Mesenchymal stem cell (in vitro differentiated cells and primary cell): ENCODE measurements at regions not wholly inside any gene's neighbourhood (a gene's known extent, or its start where the extent isn't known, plus 50 kb on each side); places are given as distances from the start of the nearest gene placed in this dataset.

Experiments
- DNase-seq: peaks from one replicate; pipeline ENCODE4 v3.0.0-alpha.2; 2013
- H2AFZ ChIP-seq: one replicate; pipeline ENCODE4 v1.6.1; 2013; ENCODE audit warnings: low read depth, mild to moderate bottlenecking, control low read depth, inconsistent platforms, low read length, moderate library complexity
- H2AK5ac ChIP-seq: 2 replicates; pipeline ENCODE4 v1.6.1; 2013; ENCODE audit warnings: low read length, moderate library complexity, mild to moderate bottlenecking, inconsistent platforms; ENCODE audit not compliant: severe bottlenecking
- H2BK120ac ChIP-seq: one replicate; pipeline ENCODE4 v1.6.1; 2013; ENCODE audit warnings: low read depth, mild to moderate bottlenecking, inconsistent platforms, low read length, moderate library complexity
- H2BK12ac ChIP-seq, 2 experiments: one replicate each; pipeline ENCODE4 v1.6.1; 2013; ENCODE audit warnings: inconsistent platforms in 2 of 2, low read length in 2 of 2, mild to moderate bottlenecking in 2 of 2, moderate library complexity in 2 of 2, control low read depth in 1 of 2
- H2BK15ac ChIP-seq: one replicate; pipeline ENCODE4 v1.6.1; 2013; ENCODE audit warnings: mild to moderate bottlenecking, low read depth, inconsistent platforms; ENCODE audit not compliant: poor library complexity, severe bottlenecking
- H2BK5ac ChIP-seq: 2 replicates; pipeline ENCODE4 v1.6.1; 2013; ENCODE audit warnings: low read depth, mild to moderate bottlenecking, low read length, control low read depth, inconsistent platforms; ENCODE audit not compliant: poor library complexity, severe bottlenecking
- H3K14ac ChIP-seq, 2 experiments: one replicate each; pipeline ENCODE4 v1.6.1; 2013; ENCODE audit warnings: inconsistent platforms in 2 of 2, low read length in 2 of 2, control low read depth in 1 of 2, mild to moderate bottlenecking in 1 of 2, moderate library complexity in 1 of 2
- H3K18ac ChIP-seq, 2 experiments: one replicate each; pipeline ENCODE4 v1.6.1; 2013; ENCODE audit warnings: inconsistent platforms in 2 of 2, low read length in 2 of 2, control low read depth in 1 of 2, low read depth in 1 of 2, mild to moderate bottlenecking in 1 of 2
- H3K23ac ChIP-seq, 2 experiments: one replicate each; pipeline ENCODE4 v1.6.1; 2013; ENCODE audit warnings: inconsistent platforms in 2 of 2, low read length in 2 of 2, mild to moderate bottlenecking in 2 of 2, moderate library complexity in 2 of 2, control low read depth in 1 of 2
- H3K27ac ChIP-seq: 2 replicates; pipeline ENCODE4 v1.5.1; 2013; ENCODE audit warnings: mild to moderate bottlenecking, moderate library complexity, low read length, control low read depth, inconsistent platforms; ENCODE audit not compliant: poor library complexity, severe bottlenecking
- H3K27me3 ChIP-seq, 2 experiments: 2 replicates each; pipeline versions ENCODE4 v1.6.1 to v1.7.0; 2013; ENCODE audit warnings: low read length in 2 of 2, mild to moderate bottlenecking in 2 of 2, moderate library complexity in 2 of 2, control low read depth in 1 of 2, inconsistent platforms in 1 of 2; ENCODE audit not compliant: control insufficient read depth in 1 of 2, insufficient read depth in 1 of 2
- H3K36me3 ChIP-seq, 2 experiments: 2 replicates each; pipeline versions ENCODE4 v1.6.1 to v1.7.0; 2013; ENCODE audit warnings: low read length in 2 of 2, control low read depth in 1 of 2, inconsistent platforms in 1 of 2, low read depth in 1 of 2, mild to moderate bottlenecking in 1 of 2; ENCODE audit not compliant: insufficient read depth in 2 of 2, control insufficient read depth in 1 of 2
- H3K4ac ChIP-seq, 2 experiments: one replicate each; pipeline ENCODE4 v1.6.1; 2013; ENCODE audit warnings: inconsistent platforms in 2 of 2, low read length in 2 of 2, mild to moderate bottlenecking in 2 of 2, moderate library complexity in 2 of 2, control low read depth in 1 of 2, low read depth in 1 of 2
- H3K4me1 ChIP-seq: 2 replicates; pipeline ENCODE4 v1.6.1; 2013; ENCODE audit warnings: low read depth, low read length, control low read depth; ENCODE audit not compliant: control insufficient read depth, insufficient read depth
- H3K4me2 ChIP-seq: 2 replicates; pipeline ENCODE4 v1.6.1; 2013; ENCODE audit warnings: low read length, mild to moderate bottlenecking, inconsistent platforms; ENCODE audit not compliant: poor library complexity, severe bottlenecking
- H3K4me3 ChIP-seq, 2 experiments: 2 replicates each; pipeline versions ENCODE4 v1.5.1 to v1.7.0; 2013; ENCODE audit warnings: low read length in 2 of 2, mild to moderate bottlenecking in 2 of 2, control low read depth in 1 of 2, low read depth in 1 of 2; ENCODE audit not compliant: insufficient read depth in 1 of 2
- H3K79me1 ChIP-seq: replicated peaks from 2 replicates; pipeline ENCODE4 v1.6.1; 2013; ENCODE audit warnings: mild to moderate bottlenecking, control low read depth, low read length, inconsistent platforms; ENCODE audit not compliant: poor library complexity, severe bottlenecking
- H3K9ac ChIP-seq: 2 replicates; pipeline ENCODE4 v1.7.0; 2013; ENCODE audit warnings: mild to moderate bottlenecking, low read length, moderate library complexity
- H3K9me3 ChIP-seq: 2 replicates; pipeline ENCODE4 v1.7.0; 2013; ENCODE audit warnings: mild to moderate bottlenecking, low read length; ENCODE audit not compliant: control insufficient read depth
- H4K8ac ChIP-seq: one replicate; pipeline ENCODE4 v1.6.1; 2013; ENCODE audit warnings: inconsistent platforms, mild to moderate bottlenecking, low read length, moderate library complexity
- H4K91ac ChIP-seq: one replicate; pipeline ENCODE4 v1.6.1; 2013; ENCODE audit warnings: mild to moderate bottlenecking, low read length, inconsistent platforms
- WGBS: methylation state at CpG from one replicate; pipeline ENCODE4 v1.1.7; 2013; ENCODE audit warnings: mixed read lengths; 5-methylcytosine and 5-hydroxymethylcytosine counted together

- Histone ChIP-seq H3K23ac (no peak overlapping the region), H3K18ac (no peak overlapping the region), H3K36me3 (no peaks in the 10 kb centered on the region), H3K4me2 (no peak overlapping the region), H3K9me3 (no peaks in the 10 kb centered on the region), H2BK15ac (no peak overlapping the region), H3K4ac (no peak overlapping the region), H4K8ac (no peak overlapping the region), H3K27ac (no peak overlapping the region), H3K4me1 (no peaks in the 10 kb centered on the region), H2AFZ (no peak overlapping the region), H3K27me3 (peaks cover 10 to 13% of the 10 kb centered on the region in 2 experiments), H2BK120ac (no peak overlapping the region), H4K91ac (no peak overlapping the region), H3K79me1 (no peaks in the 10 kb centered on the region), H3K4me3 (no peak overlapping the region), H3K9ac (no peak overlapping the region), H3K14ac (no peak overlapping the region), H2BK5ac (no peak overlapping the region), H2AK5ac (no peak overlapping the region), H2BK12ac (no peak overlapping the region)
- 91% methylated on average over 4 of the region's 4 CpGs for WGBS
- no peak for DNase-seq
Measured at GRCh38 chr11:131070365-131070764, 154.1 kb upstream of the SNX19 start.

DNA sequence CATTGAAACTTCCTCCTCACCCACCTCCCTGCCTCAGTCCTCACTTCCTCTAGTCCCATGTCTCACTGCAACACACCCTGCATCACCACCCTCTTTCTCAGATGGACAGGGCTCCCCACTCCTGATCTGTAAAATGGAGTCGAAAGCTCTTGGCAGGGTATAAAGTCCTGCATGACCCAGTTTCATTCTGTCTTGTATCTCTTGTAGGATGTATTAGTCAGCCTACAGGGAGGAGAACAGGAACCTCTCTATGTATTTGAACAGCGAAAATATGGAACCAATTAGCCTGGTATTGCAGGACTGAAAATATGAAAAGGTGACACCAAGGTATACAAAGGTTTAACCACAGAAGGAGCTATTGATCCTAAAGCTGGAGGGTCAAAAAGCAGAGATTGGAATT is 156.9 kb upstream of the SNX19 start:
- Histone ChIP-seq H3K36me3 (no peaks in the 10 kb centered on the region), H4K8ac (no peak overlapping the region), H2BK12ac (no peak overlapping the region), H3K79me1 (no peaks in the 10 kb centered on the region), H3K4me3 (no peak overlapping the region), H2AK5ac (no peak overlapping the region), H3K14ac (no peak overlapping the region), H3K23ac (no peak overlapping the region), H2BK15ac (no peak overlapping the region), H3K4me1 (no peaks in the 10 kb centered on the region), H3K4me2 (no peak overlapping the region), H3K9me3 (no peaks in the 10 kb centered on the region), H2BK120ac (no peak overlapping the region), H4K91ac (no peak overlapping the region), H2BK5ac (no peak overlapping the region), H3K27me3 (peaks cover 0 to 6% of the 10 kb centered on the region in 2 experiments), H3K4ac (no peak overlapping the region), H3K27ac (no peak overlapping the region), H3K18ac (no peak overlapping the region), H3K9ac (no peak overlapping the region), H2AFZ (no peak overlapping the region)
- DNase-seq: no peak
- 80% methylated on average over 2 of the region's 2 CpGs for WGBS

DNA sequence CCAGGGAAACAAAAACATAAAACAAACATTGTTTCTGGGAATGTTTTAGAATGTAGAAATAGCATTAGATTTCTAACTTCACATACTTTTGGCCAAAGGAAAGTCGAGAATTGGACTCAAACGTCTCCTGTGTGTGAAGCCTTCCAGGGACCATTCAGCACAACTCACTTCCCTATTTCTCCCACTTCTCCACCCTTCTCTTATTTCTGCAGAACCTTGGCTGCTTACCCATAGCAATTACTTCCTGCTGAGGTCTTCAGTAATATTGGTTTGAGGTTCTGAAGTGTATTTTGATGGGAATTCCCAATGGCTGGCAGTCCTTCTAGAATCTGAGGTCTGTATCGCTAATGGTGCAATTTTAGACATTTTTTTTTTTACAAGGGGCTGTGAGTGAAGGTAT is 158.3 kb upstream of the SNX19 start:
- H2BK15ac ChIP-seq: no peak overlapping the region
- H3K14ac ChIP-seq: no peak overlapping the region
- no peak overlapping the region for H2BK5ac ChIP-seq
- H2AFZ ChIP-seq: no peak overlapping the region
- no peaks in the 10 kb centered on the region for H3K79me1 ChIP-seq
- no peak overlapping the region for H3K4ac ChIP-seq
- 74% methylated on average over 2 of the region's 3 CpGs for WGBS
- no peak overlapping the region for H3K9ac ChIP-seq
- H2BK120ac ChIP-seq: no peak overlapping the region
- no peak for DNase-seq
- no peak overlapping the region for H4K91ac ChIP-seq
- H3K27me3 ChIP-seq: peaks cover 0 to 6% of the 10 kb centered on the region in 2 experiments
- no peak overlapping the region for H3K18ac ChIP-seq
- no peak overlapping the region for H3K4me2 ChIP-seq
- no peak overlapping the region for H3K4me3 ChIP-seq
- no peak overlapping the region for H4K8ac ChIP-seq
- no peak overlapping the region for H2AK5ac ChIP-seq
- no peak overlapping the region for H3K23ac ChIP-seq
- H3K36me3 ChIP-seq: no peaks in the 10 kb centered on the region
- H3K9me3 ChIP-seq: no peaks in the 10 kb centered on the region
- no peaks in the 10 kb centered on the region for H3K4me1 ChIP-seq
- H3K27ac ChIP-seq: no peak overlapping the region
- no peak overlapping the region for H2BK12ac ChIP-seq

DNA sequence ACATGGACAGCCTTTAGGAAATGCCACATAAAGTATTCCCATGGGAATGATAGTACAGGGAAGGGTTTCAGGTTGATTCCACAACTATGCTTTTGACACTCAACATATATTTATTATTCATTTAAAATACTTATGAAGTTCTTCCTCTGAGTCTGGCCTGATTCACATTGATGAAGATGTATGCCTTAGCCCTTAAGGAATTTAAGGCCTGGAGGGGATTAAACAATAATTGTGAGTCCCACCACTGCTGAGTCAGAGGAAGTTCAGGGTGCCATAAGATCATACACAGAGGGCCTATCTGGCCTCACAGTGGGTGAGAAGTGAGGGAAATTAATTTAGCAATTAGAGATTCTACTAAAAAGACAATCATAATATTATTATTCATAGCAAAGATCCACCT is 161.1 kb upstream of the SNX19 start:
- Histone ChIP-seq H3K27ac (no peak overlapping the region), H3K4me1 (no peaks in the 10 kb centered on the region), H3K14ac (no peak overlapping the region), H3K18ac (no peak overlapping the region), H3K36me3 (no peaks in the 10 kb centered on the region), H3K79me1 (no peaks in the 10 kb centered on the region), H2BK12ac (no peak overlapping the region), H2AK5ac (no peak overlapping the region), H3K9ac (no peak overlapping the region), H3K4ac (no peak overlapping the region), H2AFZ (no peak overlapping the region), H3K9me3 (peaks cover 8% of the 10 kb centered on the region), H3K4me2 (no peak overlapping the region), H4K8ac (no peak overlapping the region), H3K23ac (no peak overlapping the region), H2BK15ac (no peak overlapping the region), H3K4me3 (no peak overlapping the region), H2BK120ac (no peak overlapping the region), H3K27me3 (peaks cover 0 to 6% of the 10 kb centered on the region in 2 experiments), H4K91ac (no peak overlapping the region), H2BK5ac (no peak overlapping the region)
- DNase-seq: no peak
